ENCODE measurements at regions not wholly inside any gene's neighbourhood (a gene's known extent, or its start where the extent isn't known, plus 50 kb on each side); places are given as distances from the start of the nearest gene placed in this dataset.
A peak's percentile ranks its signal among the peaks of the same experiment; 100 is the strongest.

- peak; percentile 80 for DNase-seq
These were observed 57.5 kb upstream of the SP4 start for GRCh38 chr7:21370283-21370982.

- DNase-seq, result no peak
These were observed 56.5 kb upstream of the SP4 start for GRCh38 chr7:21371360-21371759.

GRCh38 chr7:21373031-21373430 lies 54.9 kb upstream of the SP4 start:
- no peak for DNase-seq

- no peak for DNase-seq
These were observed 53.7 kb upstream of the SP4 start for GRCh38 chr7:21374134-21374533.

GRCh38 chr7:21377545-21377944 lies 50.3 kb upstream of the SP4 start:
- no peak for DNase-seq
